ENCODE measurements at regions not wholly inside any gene's neighbourhood (a gene's known extent, or its start where the extent isn't known, plus 50 kb on each side); places are given as distances from the start of the nearest gene placed in this dataset.

- H4K20me1 ChIP-seq (ENCODE audit: low read depth, low read length): no peaks in the 10 kb centered on the region
- no peak overlapping the region for H3K9ac ChIP-seq (ENCODE audit: low read length)
- H3K4me3 ChIP-seq (ENCODE audit: insufficient read depth, low read length, poor library complexity, severe bottlenecking): no peak overlapping the region
- no peak overlapping the region for H3K4me2 ChIP-seq (ENCODE audit: low read depth, low read length, poor library complexity, severe bottlenecking)
- H3K27me3 ChIP-seq (ENCODE audit: low read length): no peaks in the 10 kb centered on the region
- H3K9me3 ChIP-seq (ENCODE audit: insufficient read depth, low read length): no peaks in the 10 kb centered on the region
- TF ChIP-seq CTCF (IDR thresholded peaks at IDR 0.05; ENCODE audit: insufficient read depth, low read length, poor library complexity, severe bottlenecking) (no peak), EZH2phosphoT487 (conservative IDR thresholded peaks at IDR 0.05; ENCODE audit: low read length) (no peak)
- no peak overlapping the region for H3K27ac ChIP-seq (ENCODE audit: low read depth, low read length)
- no peaks in the 10 kb centered on the region for H3K36me3 ChIP-seq (ENCODE audit: low read length)
- H3K9me2 ChIP-seq (replicated peaks; ENCODE audit: insufficient read depth, low read length): no peaks in the 10 kb centered on the region
- no peaks in the 10 kb centered on the region for H3K79me2 ChIP-seq (ENCODE audit: insufficient read depth, low read length)
- H3F3A ChIP-seq (ENCODE audit: insufficient read depth): no peaks in the 10 kb centered on the region
- no peak overlapping the region for H2AFZ ChIP-seq (ENCODE audit: low read depth, low read length, severe bottlenecking)
These were observed 234.9 kb upstream of the MBL2 start for GRCh38 chr10:53007527-53007842.

- Histone ChIP-seq H3K9me2 (replicated peaks; ENCODE audit: insufficient read depth, low read length) (no peaks in the 10 kb centered on the region), H4K20me1 (ENCODE audit: low read depth, low read length) (no peaks in the 10 kb centered on the region), H3F3A (ENCODE audit: insufficient read depth) (no peaks in the 10 kb centered on the region), H3K79me2 (ENCODE audit: insufficient read depth, low read length) (no peaks in the 10 kb centered on the region), H3K27me3 (ENCODE audit: low read length) (no peaks in the 10 kb centered on the region), H3K9me3 (ENCODE audit: insufficient read depth, low read length) (no peaks in the 10 kb centered on the region), H3K9ac (ENCODE audit: low read length) (no peak overlapping the region), H2AFZ (ENCODE audit: low read depth, low read length, severe bottlenecking) (no peak overlapping the region), H3K4me3 (ENCODE audit: insufficient read depth, low read length, poor library complexity, severe bottlenecking) (no peak overlapping the region), H3K4me2 (ENCODE audit: low read depth, low read length, poor library complexity, severe bottlenecking) (no peak overlapping the region), H3K27ac (ENCODE audit: low read depth, low read length) (no peak overlapping the region), H3K36me3 (ENCODE audit: low read length) (no peaks in the 10 kb centered on the region)
- TF ChIP-seq EZH2phosphoT487 (conservative IDR thresholded peaks at IDR 0.05; ENCODE audit: low read length) (no peak), CTCF (IDR thresholded peaks at IDR 0.05; ENCODE audit: insufficient read depth, low read length, poor library complexity, severe bottlenecking) (no peak)
These were observed 234.3 kb upstream of the MBL2 start for GRCh38 chr10:53006663-53007526.

GRCh38 chr10:53005612-53006345 is 233.2 kb upstream of the MBL2 start:
- Histone ChIP-seq H3K79me2 (ENCODE audit: insufficient read depth, low read length) (no peaks in the 10 kb centered on the region), H4K20me1 (ENCODE audit: low read depth, low read length) (no peaks in the 10 kb centered on the region), H2AFZ (ENCODE audit: low read depth, low read length, severe bottlenecking) (no peak overlapping the region), H3K9me2 (replicated peaks; ENCODE audit: insufficient read depth, low read length) (no peaks in the 10 kb centered on the region), H3K4me2 (ENCODE audit: low read depth, low read length, poor library complexity, severe bottlenecking) (no peak overlapping the region), H3K27ac (ENCODE audit: low read depth, low read length) (no peak overlapping the region), H3K36me3 (ENCODE audit: low read length) (no peaks in the 10 kb centered on the region), H3K4me3 (ENCODE audit: insufficient read depth, low read length, poor library complexity, severe bottlenecking) (no peak overlapping the region), H3K9ac (ENCODE audit: low read length) (no peak overlapping the region), H3K27me3 (ENCODE audit: low read length) (no peaks in the 10 kb centered on the region), H3F3A (ENCODE audit: insufficient read depth) (no peaks in the 10 kb centered on the region), H3K9me3 (ENCODE audit: insufficient read depth, low read length) (no peaks in the 10 kb centered on the region)
- TF ChIP-seq CTCF (IDR thresholded peaks at IDR 0.05; ENCODE audit: insufficient read depth, low read length, poor library complexity, severe bottlenecking): no peak
- no peak for TF ChIP-seq EZH2phosphoT487 (conservative IDR thresholded peaks at IDR 0.05; ENCODE audit: low read length)

Measured in SU-DHL-6 (cell line).